A549 (cell line): ENCODE measurements at regions not wholly inside any gene's neighbourhood (a gene's known extent, or its start where the extent isn't known, plus 50 kb on each side); places are given as distances from the start of the nearest gene placed in this dataset.

Experiments used
- ATAC-seq, 2 experiments: fragments of 200-7000 bp in 1 of 2; fragments of >200 bp in 1 of 2; cut with Nextera tagmentation in 1 of 2; cut with Tn5 transposase in 1 of 2; 3 replicates each; pipeline versions ENCODE4 v1.8.0 to v1.9.1; 2018 to 2020; ENCODE audit warnings: mild to moderate bottlenecking in 1 of 2, moderate library complexity in 1 of 2
- CTCF ChIA-PET: fragments of 300-600 bp; sonication (Branson Sonifier 250); formaldehyde crosslinking; extraction: SDS; loops from one replicate; lab custom pipeline; 2021; ENCODE audit warnings: antibody characterized with exemption, inconsistent platforms; lab: Yijun Ruan, JAX
- POLR2A ChIA-PET: fragments of 350-600 bp; formaldehyde crosslinking; extraction: SDS; loops from one replicate; lab custom pipeline; 2021; ENCODE audit warnings: antibody characterized with exemption, inconsistent platforms; lab: Yijun Ruan, JAX
- DNase-seq, 2 experiments: peaks; one replicate each; pipeline versions ENCODE4 v3.0.0 to v3.0.0-alpha.2; 2011 to 2016; ENCODE audit warnings: low read depth in 1 of 2, low spot score in 1 of 2
- FAIRE-seq: peaks from 2 replicates; lab custom pipeline; 2011; peaks lifted over from hg19 to GRCh38; lab: Jason Lieb, UNC
- H3K27ac ChIP-seq, 2 experiments: fragments of >200 bp; sonication (Bioruptor Twin); formaldehyde crosslinking; 3 replicates each; pipeline ENCODE4 v1.5.1; 2016 to 2017
- H3K4me1 ChIP-seq: fragments of >200 bp; sonication (Bioruptor Twin); formaldehyde crosslinking; 3 replicates; pipeline ENCODE4 v1.6.1; 2016
- H3K4me2 ChIP-seq: fragments of >200 bp; sonication (Bioruptor Twin); formaldehyde crosslinking; 3 replicates; pipeline ENCODE4 v1.6.1; 2016
- H3K4me3 ChIP-seq: fragments of >200 bp; sonication (Bioruptor Twin); formaldehyde crosslinking; 3 replicates; pipeline ENCODE4 v1.5.1; 2016
- H3K9me3 ChIP-seq: fragments of >200 bp; sonication (Bioruptor Twin); formaldehyde crosslinking; 3 replicates; pipeline ENCODE4 v1.6.1; 2016
- ATOH8 ChIP-seq: fragments of 250-450 bp; sonication (Bioruptor Pico); IDR thresholded peaks from 2 replicates; pipeline ENCODE4 v1.5.0; 2020; ENCODE audit warnings: low read depth, mild to moderate bottlenecking, moderate library complexity
- BCL3 ChIP-seq: fragments of >200 bp; sonication (Bioruptor Twin); formaldehyde crosslinking; IDR thresholded peaks from 3 replicates; pipeline ENCODE4 v1.6.1; 2016
- BHLHE40 ChIP-seq: IDR thresholded peaks from 2 replicates; pipeline ENCODE4 v1.6.1; 2012; ENCODE audit warnings: low read depth, low read length, inconsistent platforms
- CBX2 ChIP-seq: fragments of 200-600 bp; sonication (generic); IDR thresholded peaks from 2 replicates; pipeline ENCODE4 v1.6.1; 2016; ENCODE audit warnings: low read depth, mild to moderate bottlenecking, borderline replicate concordance
- CHD4 ChIP-seq: fragments of 200-600 bp; sonication (generic); IDR thresholded peaks from 2 replicates; pipeline ENCODE4 v1.6.1; 2016; ENCODE audit warnings: antibody characterized with exemption, mild to moderate bottlenecking, borderline replicate concordance
- EHF ChIP-seq: fragments of 250-450 bp; sonication (Bioruptor Pico); IDR thresholded peaks from 2 replicates; pipeline ENCODE4 v1.5.0; 2020; ENCODE audit warnings: mild to moderate bottlenecking
- EHMT2 ChIP-seq: fragments of 200-600 bp; sonication (generic); IDR thresholded peaks from 2 replicates; pipeline ENCODE4 v1.6.1; 2016; ENCODE audit warnings: antibody characterized with exemption, low read depth, mild to moderate bottlenecking, moderate library complexity
- ESRRA ChIP-seq: fragments of 150-350 bp; IDR thresholded peaks from 2 replicates; pipeline ENCODE4 v1.6.1; 2014; ENCODE audit warnings: mild to moderate bottlenecking, low read length, borderline replicate concordance
- FOSB ChIP-seq: fragments of 250-450 bp; sonication (Bioruptor Pico); IDR thresholded peaks from 2 replicates; pipeline ENCODE4 v1.5.0; 2020; ENCODE audit warnings: mild to moderate bottlenecking, moderate library complexity
- HOXB13 ChIP-seq: fragments of 250-450 bp; sonication (Bioruptor Pico); IDR thresholded peaks from 2 replicates; pipeline ENCODE4 v1.5.0; 2020; ENCODE audit warnings: low read depth, mild to moderate bottlenecking, moderate library complexity
- HOXB5 ChIP-seq: fragments of 250-450 bp; sonication (Bioruptor Pico); IDR thresholded peaks from 2 replicates; pipeline ENCODE4 v1.5.0; 2020; ENCODE audit warnings: mild to moderate bottlenecking, moderate library complexity
- JUN ChIP-seq, 2 experiments: fragments of >200 bp; sonication (Bioruptor Twin); formaldehyde crosslinking; IDR thresholded peaks; 2 replicates in 1 of 2; 3 replicates in 1 of 2; pipeline ENCODE4 v1.6.1; 2016 to 2017
- KDM1A ChIP-seq: fragments of 200-600 bp; sonication (generic); IDR thresholded peaks from 2 replicates; pipeline ENCODE4 v1.6.1; 2016; ENCODE audit warnings: low read depth, mild to moderate bottlenecking
- MAZ ChIP-seq: fragments of 150-350 bp; IDR thresholded peaks from 2 replicates; pipeline ENCODE4 v1.6.1; 2014; ENCODE audit warnings: antibody characterized with exemption, low read depth, low read length, borderline replicate concordance
- PHF8 ChIP-seq: fragments of 200-600 bp; sonication (generic); IDR thresholded peaks from 2 replicates; pipeline ENCODE4 v1.6.1; 2016; ENCODE audit warnings: low read depth, mild to moderate bottlenecking, antibody characterized with exemption, moderate library complexity, borderline replicate concordance
- POLR2A ChIP-seq: IDR thresholded peaks from 2 replicates; pipeline ENCODE4 v1.6.1; 2012; ENCODE audit warnings: mild to moderate bottlenecking, low read length
- POLR2AphosphoS2 ChIP-seq: conservative IDR thresholded peaks from 2 replicates; pipeline ENCODE4 v1.6.1; 2012; ENCODE audit warnings: low read length, improper control_type of control experiment, inconsistent platforms
- RAD21 ChIP-seq, 2 experiments: fragments of >200 bp in 1 of 2; sonication (Bioruptor Twin) in 1 of 2; formaldehyde crosslinking in 1 of 2; IDR thresholded peaks in 1 of 2; conservative IDR thresholded peaks in 1 of 2; 2 replicates in 1 of 2; 3 replicates in 1 of 2; pipeline ENCODE4 v1.6.1; 2012 to 2018; ENCODE audit warnings: inconsistent platforms in 1 of 2
- RCOR1 ChIP-seq: fragments of 150-350 bp; IDR thresholded peaks from 2 replicates; pipeline ENCODE4 v1.6.1; 2014; ENCODE audit warnings: antibody characterized with exemption, low read length, low read depth
- RNF2 ChIP-seq: fragments of 200-600 bp; sonication (generic); IDR thresholded peaks from 2 replicates; pipeline ENCODE4 v1.6.1; 2016; ENCODE audit warnings: low read depth, mild to moderate bottlenecking, antibody characterized with exemption, moderate library complexity, borderline replicate concordance
- SMC3 ChIP-seq: fragments of >200 bp; sonication (Bioruptor Twin); formaldehyde crosslinking; IDR thresholded peaks from 3 replicates; pipeline ENCODE4 v1.6.1; 2018; ENCODE audit warnings: inconsistent platforms
- SREBF2 ChIP-seq: fragments of 450-650 bp; IDR thresholded peaks from 2 replicates; pipeline ENCODE4 v1.6.1; 2014; ENCODE audit warnings: mild to moderate bottlenecking, moderate library complexity
- USF2 ChIP-seq: fragments of 450-650 bp; IDR thresholded peaks from 2 replicates; pipeline ENCODE4 v1.6.1; 2014; ENCODE audit warnings: antibody characterized with exemption
- ZFP36 ChIP-seq: fragments of 450-650 bp; IDR thresholded peaks from 2 replicates; pipeline ENCODE4 v1.6.1; 2014; ENCODE audit warnings: borderline replicate concordance; ENCODE audit not compliant: partially characterized antibody
- ZNF302 ChIP-seq: fragments of 250-450 bp; sonication (Bioruptor Pico); IDR thresholded peaks from 2 replicates; pipeline ENCODE4 v1.9.0; 2021; ENCODE audit warnings: inconsistent platforms, mild to moderate bottlenecking, moderate library complexity
- ZSCAN20 ChIP-seq: fragments of 250-450 bp; sonication (Bioruptor Pico); IDR thresholded peaks from 2 replicates; pipeline ENCODE4 v1.8.0; 2022; ENCODE audit warnings: mild to moderate bottlenecking, moderate library complexity
- WGBS: methylation state at CpG from one replicate; pipeline ENCODE4 v1.1.6; 2017; ENCODE audit errors: missing lambda C conversion rate; 5-methylcytosine and 5-hydroxymethylcytosine counted together
- TF ChIP-seq, protein P1 (sequence below): fragments of >200 bp; sonication (Bioruptor Twin); formaldehyde crosslinking; IDR thresholded peaks from 3 replicates; pipeline ENCODE4 v1.5.1; 2016
- TF ChIP-seq, protein P2 (sequence below): IDR thresholded peaks from 2 replicates; pipeline ENCODE4 v1.6.1; 2012; ENCODE audit warnings: low read depth, borderline replicate concordance

- peaks cover 9% of the 10 kb centered on the region; the same call in 1 of the 3 replicates for H3K9me3 ChIP-seq
- H3K4me1 ChIP-seq = no peaks in the 10 kb centered on the region
- DNase-seq (no peak), ATAC-seq (no peak), FAIRE-seq (no peak)
- H3K4me2 ChIP-seq = no peak overlapping the region
- CTCF ChIA-PET = no interaction called here
- WGBS = 80% methylated on average over 2 of the region's 2 CpGs
- H3K4me3 ChIP-seq = no peak overlapping the region
- no peak overlapping the region for H3K27ac ChIP-seq
- POLR2A ChIA-PET = no interaction called here
- TF ChIP-seq JUN (IDR thresholded peaks at IDR 0.05) (no peak), RNF2 (no peak), USF2 (no peak), MAZ (no peak), ATOH8 (CRISPR knock-in tag) (no peak), SREBF2 (no peak), HOXB13 (CRISPR knock-in tag) (no peak), PHF8 (no peak), CHD4 (no peak), ZNF302 (no peak), EHMT2 (no peak), BCL3 (no peak), SMC3 (no peak)
- TF ChIP-seq, protein P1, sequence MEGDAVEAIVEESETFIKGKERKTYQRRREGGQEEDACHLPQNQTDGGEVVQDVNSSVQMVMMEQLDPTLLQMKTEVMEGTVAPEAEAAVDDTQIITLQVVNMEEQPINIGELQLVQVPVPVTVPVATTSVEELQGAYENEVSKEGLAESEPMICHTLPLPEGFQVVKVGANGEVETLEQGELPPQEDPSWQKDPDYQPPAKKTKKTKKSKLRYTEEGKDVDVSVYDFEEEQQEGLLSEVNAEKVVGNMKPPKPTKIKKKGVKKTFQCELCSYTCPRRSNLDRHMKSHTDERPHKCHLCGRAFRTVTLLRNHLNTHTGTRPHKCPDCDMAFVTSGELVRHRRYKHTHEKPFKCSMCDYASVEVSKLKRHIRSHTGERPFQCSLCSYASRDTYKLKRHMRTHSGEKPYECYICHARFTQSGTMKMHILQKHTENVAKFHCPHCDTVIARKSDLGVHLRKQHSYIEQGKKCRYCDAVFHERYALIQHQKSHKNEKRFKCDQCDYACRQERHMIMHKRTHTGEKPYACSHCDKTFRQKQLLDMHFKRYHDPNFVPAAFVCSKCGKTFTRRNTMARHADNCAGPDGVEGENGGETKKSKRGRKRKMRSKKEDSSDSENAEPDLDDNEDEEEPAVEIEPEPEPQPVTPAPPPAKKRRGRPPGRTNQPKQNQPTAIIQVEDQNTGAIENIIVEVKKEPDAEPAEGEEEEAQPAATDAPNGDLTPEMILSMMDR = no peak
- TF ChIP-seq, protein P2, sequence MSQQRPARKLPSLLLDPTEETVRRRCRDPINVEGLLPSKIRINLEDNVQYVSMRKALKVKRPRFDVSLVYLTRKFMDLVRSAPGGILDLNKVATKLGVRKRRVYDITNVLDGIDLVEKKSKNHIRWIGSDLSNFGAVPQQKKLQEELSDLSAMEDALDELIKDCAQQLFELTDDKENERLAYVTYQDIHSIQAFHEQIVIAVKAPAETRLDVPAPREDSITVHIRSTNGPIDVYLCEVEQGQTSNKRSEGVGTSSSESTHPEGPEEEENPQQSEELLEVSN = no peak
- TF ChIP-seq, all 56 proteins: peak for 0
These were observed 74.3 kb upstream of the CTXND1 start for GRCh38 chr15:80326270-80326669.

GRCh38 chr15:80328496-80328895 is 75.7 kb upstream of the ARNT2 start:
- peaks cover 4% of the 10 kb centered on the region; the same call in 1 of the 3 replicates for H3K9me3 ChIP-seq
- ChIA-PET POLR2A (no interaction called here), CTCF (no interaction called here)
- FAIRE-seq (no peak), ATAC-seq (no peak)
- 25% methylated on average over 5 of the region's 5 CpGs for WGBS
- no peak overlapping the region for H3K4me3 ChIP-seq
- no peak overlapping the region for H3K4me2 ChIP-seq
- H3K4me1 ChIP-seq = no peaks in the 10 kb centered on the region
- no peak overlapping the region for H3K27ac ChIP-seq
- TF ChIP-seq ESRRA = no peak
- no peak for TF ChIP-seq BHLHE40
- TF ChIP-seq CBX2 = no peak
- TF ChIP-seq FOSB (CRISPR knock-in tag) = no peak
- TF ChIP-seq POLR2AphosphoS2 = no peak
- TF ChIP-seq POLR2A = no peak
- no peak for TF ChIP-seq HOXB5 (CRISPR knock-in tag)
- TF ChIP-seq ZFP36 = no peak
- TF ChIP-seq, protein P1 = no peak
- no peak for TF ChIP-seq RNF2
- TF ChIP-seq EHF (CRISPR knock-in tag) = no peak
- no peak for TF ChIP-seq RCOR1
- TF ChIP-seq SMC3 = no peak
- no peak for TF ChIP-seq KDM1A
- TF ChIP-seq RAD21 (conservative IDR thresholded peaks at IDR 0.05 in 1 of 2, IDR thresholded peaks at IDR 0.05 in 1 of 2) = no peak
- no peak for TF ChIP-seq ZSCAN20 (CRISPR knock-in tag)
- TF ChIP-seq, all 56 proteins: peak for 0
- DNase-seq = no peak
